IMR-90 (cell line): ENCODE measurements at regions not wholly inside any gene's neighbourhood (a gene's known extent, or its start where the extent isn't known, plus 50 kb on each side); places are given as distances from the start of the nearest gene placed in this dataset.

Source experiments
- ATAC-seq: fragments of 200-7000 bp; cut with Tn5 transposase; 2 replicates; pipeline ENCODE4 v1.9.1; 2020; ENCODE audit warnings: low read depth, mild to moderate bottlenecking, moderate library complexity
- BruUV-seq: library from RNA; stranded (reverse); fragments of 400-500 nt; replicated peaks from 2 replicates; lab custom pipeline; 2021; lab: Mats Ljungman, UMichigan
- CTCF ChIA-PET: fragments of 300-600 bp; formaldehyde crosslinking; extraction: SDS; loops from one replicate; lab custom pipeline; 2021; ENCODE audit warnings: antibody characterized with exemption; lab: Yijun Ruan, JAX
- POLR2A ChIA-PET: fragments of 300-600 bp; sonication (Branson Sonifier 250); formaldehyde crosslinking; loops from one replicate; lab custom pipeline; 2022; ENCODE audit warnings: antibody characterized with exemption; ENCODE audit not compliant: unreplicated experiment; lab: Charles Lee
- DNase-seq: peaks from one replicate; pipeline ENCODE4 v3.0.0; 2013
- H2AFZ ChIP-seq: replicated peaks from 2 replicates; pipeline ENCODE3; 2013; ENCODE audit warnings: low read length, mild to moderate bottlenecking; ENCODE audit not compliant: poor library complexity
- H2AK5ac ChIP-seq: 2 replicates; pipeline ENCODE4 v1.6.1; 2013; ENCODE audit warnings: low read depth, low read length, inconsistent platforms
- H2AK9ac ChIP-seq: replicated peaks from 2 replicates; pipeline ENCODE3; 2013; ENCODE audit warnings: mild to moderate bottlenecking, low read depth, low read length, moderate library complexity; ENCODE audit not compliant: poor library complexity
- H2BK120ac ChIP-seq: 2 replicates; pipeline ENCODE4 v1.6.1; 2013; ENCODE audit warnings: low read depth, low read length, inconsistent platforms
- H2BK15ac ChIP-seq: 3 replicates; pipeline ENCODE4 v1.6.1; 2013; ENCODE audit warnings: low read depth, low read length, inconsistent platforms
- H2BK20ac ChIP-seq: 2 replicates; pipeline ENCODE4 v1.6.1; 2013; ENCODE audit warnings: low read depth, mild to moderate bottlenecking, inconsistent platforms, low read length, moderate library complexity
- H2BK5ac ChIP-seq: 2 replicates; pipeline ENCODE4 v1.6.1; 2013; ENCODE audit warnings: mild to moderate bottlenecking, low read depth, low read length, inconsistent platforms; ENCODE audit not compliant: poor library complexity, severe bottlenecking
- H3K14ac ChIP-seq: replicated peaks from 2 replicates; pipeline ENCODE4 v1.6.1; 2013; ENCODE audit warnings: low read depth, low read length, inconsistent platforms
- H3K18ac ChIP-seq: 2 replicates; pipeline ENCODE4 v1.6.1; 2013; ENCODE audit warnings: low read depth, low read length, control low read depth
- H3K23ac ChIP-seq: 2 replicates; pipeline ENCODE4 v1.6.1; 2013; ENCODE audit warnings: low read depth, low read length, inconsistent platforms
- H3K27ac ChIP-seq: 2 replicates; pipeline ENCODE4 v1.5.1; 2013; ENCODE audit warnings: mild to moderate bottlenecking, control low read depth, low read length; ENCODE audit not compliant: insufficient read depth
- H3K27me3 ChIP-seq: 2 replicates; pipeline ENCODE4 v1.6.1; 2013; ENCODE audit warnings: low read length; ENCODE audit not compliant: control insufficient read depth, insufficient read depth
- H3K36me3 ChIP-seq: 2 replicates; pipeline ENCODE4 v1.6.1; 2013; ENCODE audit warnings: low read length, mixed read lengths; ENCODE audit not compliant: control insufficient read depth, insufficient read depth
- H3K4ac ChIP-seq: 2 replicates; pipeline ENCODE4 v1.6.1; 2013; ENCODE audit warnings: low read depth, low read length, inconsistent platforms
- H3K4me1 ChIP-seq: 2 replicates; pipeline ENCODE4 v1.6.1; 2013; ENCODE audit warnings: low read length, mixed read lengths; ENCODE audit not compliant: control insufficient read depth, insufficient read depth
- H3K4me2 ChIP-seq: 2 replicates; pipeline ENCODE4 v1.6.1; 2013; ENCODE audit warnings: low read depth, mild to moderate bottlenecking, control low read depth, low read length, moderate library complexity
- H3K4me3 ChIP-seq: 2 replicates; pipeline ENCODE4 v1.5.1; 2013; ENCODE audit warnings: low read depth, mild to moderate bottlenecking, control low read depth, low read length, moderate library complexity; ENCODE audit not compliant: insufficient read depth
- H3K56ac ChIP-seq: 2 replicates; pipeline ENCODE4 v1.6.1; 2013; ENCODE audit warnings: low read length, inconsistent platforms; ENCODE audit not compliant: insufficient read depth; ENCODE audit errors: extremely low read depth
- H3K79me1 ChIP-seq, 2 experiments: 2 replicates each; pipeline ENCODE4 v1.6.1; 2013; ENCODE audit warnings: low read length in 2 of 2, inconsistent platforms in 1 of 2, low read depth in 1 of 2
- H3K9ac ChIP-seq: 2 replicates; pipeline ENCODE4 v1.6.1; 2013; ENCODE audit warnings: low read depth, low read length, control low read depth
- H3K9me1 ChIP-seq: 2 replicates; pipeline ENCODE4 v1.6.1; 2013; ENCODE audit warnings: low read length, inconsistent platforms; ENCODE audit not compliant: insufficient read depth
- H3K9me3 ChIP-seq: 2 replicates; pipeline ENCODE4 v1.6.1; 2013; ENCODE audit warnings: low read length; ENCODE audit not compliant: control insufficient read depth, insufficient read depth
- H4K20me1 ChIP-seq: 2 replicates; pipeline ENCODE4 v1.6.1; 2013; ENCODE audit warnings: low read length, inconsistent platforms; ENCODE audit not compliant: insufficient read depth
- H4K5ac ChIP-seq: 2 replicates; pipeline ENCODE4 v1.6.1; 2013; ENCODE audit warnings: mild to moderate bottlenecking, low read depth, low read length, control low read depth
- H4K8ac ChIP-seq, 2 experiments: 2 replicates each; pipeline ENCODE4 v1.6.1; 2013; ENCODE audit warnings: low read depth in 2 of 2, low read length in 2 of 2, control low read depth in 1 of 2, inconsistent platforms in 1 of 2
- H4K91ac ChIP-seq: 2 replicates; pipeline ENCODE4 v1.6.1; 2013; ENCODE audit warnings: low read depth, low read length, inconsistent platforms; ENCODE audit not compliant: insufficient read depth
- MAFK ChIP-seq: IDR thresholded peaks from 2 replicates; pipeline ENCODE4 v1.6.1; 2012; ENCODE audit warnings: low read depth, low read length, improper control_type of control experiment
- MXI1 ChIP-seq: IDR thresholded peaks from 2 replicates; pipeline ENCODE4 v1.6.1; 2012; ENCODE audit warnings: low read depth, mild to moderate bottlenecking, low read length, moderate library complexity, borderline replicate concordance
- dilution Hi-C: fragments of 300-500 bp; cut with HindIII; formaldehyde crosslinking; loops from one replicate; pipeline ENCODE4 v1.14.3; 2018; ENCODE audit warnings: low sequenced_read_pairs; ENCODE audit not compliant: unreplicated experiment
- in situ Hi-C: fragments of 300-500 bp; cut with MboI; formaldehyde crosslinking; loops from 3 replicates; pipeline ENCODE4 v1.14.3; 2019; ENCODE audit warnings: low sequenced_read_pairs, inconsistent platforms, mixed read lengths
- intact Hi-C: fragments of 100-400 bp; cut with micrococcal nuclease; formaldehyde crosslinking; loops from 2 replicates; pipeline ENCODE4 v1.10.0; 2022
- TF ChIP-seq, protein P1 (sequence below): fragments of 150-350 bp; IDR thresholded peaks from 2 replicates; pipeline ENCODE4 v1.6.1; 2017; ENCODE audit warnings: mild to moderate bottlenecking, antibody characterized with exemption, low read length, low read depth
- TF ChIP-seq, protein P2 (sequence below): fragments of 150-350 bp; IDR thresholded peaks from 2 replicates; pipeline ENCODE4 v1.6.1; 2016; ENCODE audit warnings: low read depth, mild to moderate bottlenecking, low read length, moderate library complexity, borderline replicate concordance

DNA sequence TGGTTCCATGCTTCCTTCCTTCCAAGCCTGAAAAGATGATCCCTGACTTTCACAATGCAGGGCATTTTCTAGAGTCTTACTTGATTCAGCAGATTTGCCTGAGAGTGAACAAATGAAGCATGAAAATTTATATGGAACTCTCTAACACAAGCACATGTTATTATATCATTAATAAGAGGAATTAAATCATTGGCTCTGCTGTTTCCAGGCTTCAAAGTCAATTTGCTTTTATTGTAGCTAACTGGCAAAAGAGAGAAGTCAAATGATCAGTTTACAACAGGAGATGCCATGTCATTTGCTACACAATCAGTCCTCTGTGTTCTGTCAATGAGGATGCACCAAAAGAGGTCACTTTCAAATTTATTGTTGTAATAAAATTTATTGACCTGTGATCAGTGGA is 101.5 kb upstream of the UGT8 start:
- CTCF ChIA-PET: no interaction called here
- no peak overlapping the region for H3K4me3 ChIP-seq

More for the DNA sequence above, 101.5 kb upstream of the UGT8 start:
- Histone ChIP-seq H3K9me1 (no peaks in the 10 kb centered on the region), H3K4me1 (no peaks in the 10 kb centered on the region), H2BK120ac (no peak overlapping the region), H3K14ac (no peak overlapping the region), H3K18ac (no peak overlapping the region), H3K9ac (no peak overlapping the region), H2AK5ac (no peak overlapping the region), H2BK5ac (no peak overlapping the region), H2AFZ (no peak overlapping the region), H3K27me3 (no peaks in the 10 kb centered on the region), H4K91ac (no peak overlapping the region), H4K20me1 (no peaks in the 10 kb centered on the region), H3K23ac (no peak overlapping the region), H3K4ac (no peak overlapping the region), H3K79me1 (no peaks in the 10 kb centered on the region), H4K5ac (no peak overlapping the region), H2BK15ac (no peak overlapping the region), H3K36me3 (no peaks in the 10 kb centered on the region), H3K9me3 (no peaks in the 10 kb centered on the region), H3K27ac (no peak overlapping the region), H3K4me2 (no peak overlapping the region), H4K8ac (no peak overlapping the region), H2AK9ac (no peak overlapping the region), H3K56ac (no peak overlapping the region), H2BK20ac (no peak overlapping the region)
- TF ChIP-seq, protein P1, sequence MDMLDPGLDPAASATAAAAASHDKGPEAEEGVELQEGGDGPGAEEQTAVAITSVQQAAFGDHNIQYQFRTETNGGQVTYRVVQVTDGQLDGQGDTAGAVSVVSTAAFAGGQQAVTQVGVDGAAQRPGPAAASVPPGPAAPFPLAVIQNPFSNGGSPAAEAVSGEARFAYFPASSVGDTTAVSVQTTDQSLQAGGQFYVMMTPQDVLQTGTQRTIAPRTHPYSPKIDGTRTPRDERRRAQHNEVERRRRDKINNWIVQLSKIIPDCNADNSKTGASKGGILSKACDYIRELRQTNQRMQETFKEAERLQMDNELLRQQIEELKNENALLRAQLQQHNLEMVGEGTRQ: no peak
- TF ChIP-seq, protein P2, sequence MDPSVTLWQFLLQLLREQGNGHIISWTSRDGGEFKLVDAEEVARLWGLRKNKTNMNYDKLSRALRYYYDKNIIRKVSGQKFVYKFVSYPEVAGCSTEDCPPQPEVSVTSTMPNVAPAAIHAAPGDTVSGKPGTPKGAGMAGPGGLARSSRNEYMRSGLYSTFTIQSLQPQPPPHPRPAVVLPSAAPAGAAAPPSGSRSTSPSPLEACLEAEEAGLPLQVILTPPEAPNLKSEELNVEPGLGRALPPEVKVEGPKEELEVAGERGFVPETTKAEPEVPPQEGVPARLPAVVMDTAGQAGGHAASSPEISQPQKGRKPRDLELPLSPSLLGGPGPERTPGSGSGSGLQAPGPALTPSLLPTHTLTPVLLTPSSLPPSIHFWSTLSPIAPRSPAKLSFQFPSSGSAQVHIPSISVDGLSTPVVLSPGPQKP: no peak
- TF ChIP-seq MAFK (no peak), MXI1 (no peak)
- ATAC-seq (no peak), DNase-seq (no peak)
- intact Hi-C loops: no loop called here
- dilution Hi-C loops: no loop called here
- in situ Hi-C loops: no loop called here
- BruUV-seq: no TSS peak
- POLR2A ChIA-PET: no interaction called here
